H1 (cell line): ENCODE measurements at regions not wholly inside any gene's neighbourhood (a gene's known extent, or its start where the extent isn't known, plus 50 kb on each side); places are given as distances from the start of the nearest gene placed in this dataset.

Experiments
- CTCF ChIA-PET: fragments of 300-600 bp; sonication (Branson Sonifier 250); formaldehyde crosslinking; loops from one replicate; lab custom pipeline; 2021; ENCODE audit not compliant: partially characterized antibody; lab: Charles Lee
- POLR2A ChIA-PET: fragments of 300-600 bp; sonication (Branson Sonifier 250); formaldehyde crosslinking; loops from one replicate; lab custom pipeline; 2021; ENCODE audit warnings: inconsistent platforms; ENCODE audit not compliant: partially characterized antibody; lab: Charles Lee
- DNase-seq, 2 experiments: peaks; one replicate each; pipeline versions ENCODE4 v3.0.0 to v3.0.0-alpha.2; 2010 to 2022; ENCODE audit warnings: low spot score in 2 of 2, low read depth in 1 of 2, mixed read lengths in 1 of 2
- FAIRE-seq: peaks from 2 replicates; lab custom pipeline; 2011; peaks lifted over from hg19 to GRCh38; lab: Jason Lieb, UNC
- H2AFZ ChIP-seq: 2 replicates; pipeline ENCODE4 v1.8.1; 2012; ENCODE audit warnings: low read length, inconsistent platforms
- H2AK5ac ChIP-seq: 2 replicates; pipeline ENCODE4 v1.6.1; 2013; ENCODE audit warnings: low read depth, low read length
- H2BK120ac ChIP-seq: replicated peaks from 2 replicates; pipeline ENCODE3; 2013; ENCODE audit warnings: low read depth, low read length, inconsistent platforms
- H2BK12ac ChIP-seq: 2 replicates; pipeline ENCODE4 v1.6.1; 2013; ENCODE audit warnings: low read depth, low read length
- H2BK15ac ChIP-seq: 2 replicates; pipeline ENCODE4 v1.6.1; 2013; ENCODE audit warnings: low read length
- H2BK20ac ChIP-seq: 2 replicates; pipeline ENCODE4 v1.6.1; 2013; ENCODE audit warnings: low read length
- H2BK5ac ChIP-seq: 2 replicates; pipeline ENCODE4 v1.6.1; 2013; ENCODE audit warnings: low read depth, low read length
- H3K14ac ChIP-seq: 2 replicates; pipeline ENCODE4 v1.6.1; 2013; ENCODE audit warnings: inconsistent platforms; ENCODE audit not compliant: insufficient read length
- H3K18ac ChIP-seq: 2 replicates; pipeline ENCODE4 v1.6.1; 2013; ENCODE audit warnings: low read length; ENCODE audit errors: extremely low read depth
- H3K23ac ChIP-seq: 2 replicates; pipeline ENCODE4 v1.6.1; 2013; ENCODE audit warnings: inconsistent platforms; ENCODE audit not compliant: insufficient read length
- H3K23me2 ChIP-seq: 2 replicates; pipeline ENCODE4 v1.6.1; 2013; ENCODE audit warnings: low read depth, low read length
- H3K27ac ChIP-seq: 2 replicates; pipeline ENCODE4 v1.6.1; 2011; ENCODE audit warnings: low read depth, low read length, inconsistent platforms
- H3K27me3 ChIP-seq, 4 experiments: replicated peaks in 1 of 4; 1 replicate in 1 of 4; 2 replicates in 3 of 4; pipeline versions ENCODE4 v1.6.1 to v1.8.1; 2011 to 2013; ENCODE audit warnings: low read length in 3 of 4, mild to moderate bottlenecking in 3 of 4, inconsistent platforms in 2 of 4, mixed read lengths in 2 of 4, moderate library complexity in 1 of 4; ENCODE audit not compliant: control insufficient read depth in 3 of 4, insufficient read depth in 3 of 4; ENCODE audit errors: extremely low read depth in 1 of 4
- H3K36me3 ChIP-seq, 4 experiments: 2 replicates each; pipeline versions ENCODE4 v1.6.1 to v1.8.1; 2011 to 2013; ENCODE audit warnings: mild to moderate bottlenecking in 4 of 4, low read length in 3 of 4, moderate library complexity in 2 of 4, control low read depth in 1 of 4, inconsistent platforms in 1 of 4; ENCODE audit not compliant: insufficient read depth in 4 of 4, control insufficient read depth in 2 of 4
- H3K4ac ChIP-seq: replicated peaks from 2 replicates; pipeline ENCODE3; 2013; ENCODE audit warnings: low read length, low read depth, mixed read lengths, inconsistent platforms; ENCODE audit not compliant: insufficient read length
- H3K4me1 ChIP-seq, 4 experiments: replicated peaks in 1 of 4; 1 replicate in 1 of 4; 2 replicates in 3 of 4; pipeline versions ENCODE4 v1.6.1 to v1.8.1; 2011 to 2013; ENCODE audit warnings: low read length in 3 of 4, inconsistent platforms in 2 of 4, mixed read lengths in 1 of 4; ENCODE audit not compliant: insufficient read depth in 4 of 4, control insufficient read depth in 3 of 4
- H3K4me2 ChIP-seq, 2 experiments: 2 replicates each; pipeline versions ENCODE4 v1.6.1 to v1.8.1; 2011 to 2013; ENCODE audit warnings: low read depth in 2 of 2, low read length in 2 of 2, control low read depth in 1 of 2, inconsistent platforms in 1 of 2, mild to moderate bottlenecking in 1 of 2; ENCODE audit not compliant: insufficient read depth in 1 of 2
- H3K4me3 ChIP-seq, 4 experiments: fragments of 200-600, 300-600 bp in 1 of 4; sonication (generic), shearing (Covaris generic), sonication (Bioruptor Twin) in 1 of 4; 2 replicates each; pipeline versions ENCODE4 v1.5.1 to v1.8.1; 2011 to 2016; ENCODE audit warnings: low read length in 4 of 4, low read depth in 3 of 4, control low read depth in 2 of 4, inconsistent platforms in 2 of 4, mild to moderate bottlenecking in 2 of 4, mixed read lengths in 1 of 4, moderate library complexity in 1 of 4; ENCODE audit not compliant: insufficient read depth in 2 of 4; ENCODE audit errors: extremely low read depth in 1 of 4
- H3K56ac ChIP-seq: replicated peaks from 2 replicates; pipeline ENCODE3; 2013; ENCODE audit warnings: low read depth, mild to moderate bottlenecking, mixed read lengths, low read length, inconsistent platforms; ENCODE audit not compliant: insufficient read length
- H3K79me1 ChIP-seq: 2 replicates; pipeline ENCODE4 v1.6.1; 2013; ENCODE audit warnings: low read depth, low read length, control low read depth
- H3K79me2 ChIP-seq, 2 experiments: 2 replicates each; pipeline versions ENCODE4 v1.6.1 to v1.8.1; 2012 to 2013; ENCODE audit warnings: low read length in 2 of 2, mild to moderate bottlenecking in 2 of 2, inconsistent platforms in 1 of 2; ENCODE audit not compliant: insufficient read depth in 2 of 2, control insufficient read depth in 1 of 2
- H3K9ac ChIP-seq, 4 experiments: replicated peaks in 1 of 4; 1 replicate in 1 of 4; 2 replicates in 3 of 4; pipeline versions ENCODE4 v1.6.1 to v1.8.1; 2011 to 2013; ENCODE audit warnings: low read depth in 3 of 4, low read length in 3 of 4, control low read depth in 2 of 4, mild to moderate bottlenecking in 2 of 4, moderate library complexity in 2 of 4, inconsistent platforms in 1 of 4; ENCODE audit errors: extremely low read depth in 1 of 4
- H3K9me3 ChIP-seq, 2 experiments: 2 replicates each; pipeline versions ENCODE4 v1.6.1 to v1.8.1; 2012 to 2013; ENCODE audit warnings: mild to moderate bottlenecking in 2 of 2, moderate library complexity in 2 of 2, control low read depth in 1 of 2, inconsistent platforms in 1 of 2, low read depth in 1 of 2, low read length in 1 of 2, mixed read lengths in 1 of 2; ENCODE audit not compliant: insufficient read depth in 2 of 2
- H4K20me1 ChIP-seq, 2 experiments: replicated peaks in 1 of 2; 2 replicates each; pipeline versions ENCODE3 to v1.8.1; 2011 to 2013; ENCODE audit warnings: inconsistent platforms in 2 of 2, low read length in 2 of 2, mild to moderate bottlenecking in 1 of 2; ENCODE audit not compliant: insufficient read depth in 2 of 2, control insufficient read depth in 1 of 2
- H4K5ac ChIP-seq: 2 replicates; pipeline ENCODE4 v1.6.1; 2013; ENCODE audit warnings: low read length, low read depth, mixed read lengths, inconsistent platforms; ENCODE audit not compliant: insufficient read length
- H4K8ac ChIP-seq: 2 replicates; pipeline ENCODE4 v1.8.0; 2013; ENCODE audit warnings: mild to moderate bottlenecking, moderate library complexity, low read length, inconsistent platforms; ENCODE audit not compliant: insufficient read depth; ENCODE audit errors: extremely low read depth
- H4K91ac ChIP-seq: replicated peaks from 2 replicates; pipeline ENCODE3; 2013; ENCODE audit warnings: low read length, mixed read lengths, inconsistent platforms; ENCODE audit not compliant: insufficient read length
- BACH1 ChIP-seq: IDR thresholded peaks from 2 replicates; pipeline ENCODE4 v1.6.1; 2012; ENCODE audit warnings: low read length, improper control_type of control experiment
- BCL11A ChIP-seq, 2 experiments: IDR thresholded peaks; one replicate each; pipeline ENCODE4 v1.6.1; 2011; ENCODE audit warnings: low read depth in 2 of 2, low read length in 2 of 2, mild to moderate bottlenecking in 2 of 2
- SAP30 ChIP-seq: fragments of 300-600 bp; sonication (generic); IDR thresholded peaks from 2 replicates; pipeline ENCODE4 v1.7.1; 2012; ENCODE audit warnings: low read length, moderate library complexity, mild to moderate bottlenecking, inconsistent platforms; ENCODE audit not compliant: insufficient read depth, insufficient replicate concordance
- TAF7 ChIP-seq: optimal IDR thresholded peaks from 2 replicates; pipeline ENCODE3; 2011; ENCODE audit warnings: low read depth, mild to moderate bottlenecking, inconsistent platforms, low read length, moderate library complexity, borderline replicate concordance
- WGBS, 2 experiments: shearing (Covaris generic) in 1 of 2; methylation state at CpG; one replicate each; pipeline versions ENCODE4 v1.1.6 to v1.1.7; 2013 to 2015; ENCODE audit warnings: low lambda C conversion rate in 2 of 2, mixed read lengths in 2 of 2, inconsistent platforms in 1 of 2, low coverage in 1 of 2, missing lambda C conversion rate in 1 of 2; ENCODE audit not compliant: insufficient replicate concordance in 2 of 2, insufficient coverage in 1 of 2, insufficient read length in 1 of 2; ENCODE audit errors: extremely low coverage in 1 of 2, missing lambda C conversion rate in 1 of 2; 5-methylcytosine and 5-hydroxymethylcytosine counted together

DNA sequence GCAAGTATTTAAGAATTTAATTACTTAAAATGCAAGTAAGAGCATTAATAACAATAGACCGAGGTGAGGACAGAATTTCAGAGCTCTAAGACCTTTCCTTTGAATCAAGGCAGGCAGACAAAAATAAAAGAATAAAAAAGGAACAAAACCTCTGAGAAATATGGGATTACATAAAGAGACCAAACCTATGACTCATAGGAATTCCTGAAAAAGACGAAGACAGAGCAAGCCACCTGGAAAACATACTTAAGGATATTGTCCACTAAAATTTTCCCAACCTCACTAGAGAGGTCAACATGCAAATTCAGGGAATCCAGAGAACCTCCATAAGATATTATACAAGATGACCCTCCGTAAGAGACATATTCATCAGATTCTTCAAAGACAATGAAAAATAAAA, 325.1 kb downstream of the AEBP2 start:
- FAIRE-seq = no peak

More for the DNA sequence above, 325.1 kb downstream of the AEBP2 start:
- H4K91ac ChIP-seq = no peak overlapping the region
- no peak overlapping the region for H3K4ac ChIP-seq
- no peak overlapping the region for H3K4me2 ChIP-seq
- H3K79me1 ChIP-seq = no peaks in the 10 kb centered on the region
- WGBS, 2 experiments = 88% methylated on average over 3 of the region's 3 CpGs; no CpG with 5 or more reads in 1 of the 2 experiments
- no peak overlapping the region for H2BK20ac ChIP-seq
- no peak overlapping the region for H3K4me3 ChIP-seq
- H3K36me3 ChIP-seq = no peaks in the 10 kb centered on the region
- TF ChIP-seq BACH1 = no peak
- no peak for TF ChIP-seq TAF7
- no peak for TF ChIP-seq BCL11A (IDR thresholded peaks at IDR 0.05; ENCODE audit: low read depth in 2 of 2, low read length in 2 of 2)
- no peak for TF ChIP-seq SAP30
- no peak overlapping the region for H3K9ac ChIP-seq
- H3K79me2 ChIP-seq = no peaks in the 10 kb centered on the region
- no peaks in the 10 kb centered on the region for H3K4me1 ChIP-seq
- no peak overlapping the region for H4K5ac ChIP-seq
- H2BK120ac ChIP-seq = no peak overlapping the region
- ChIA-PET POLR2A (no interaction called here), CTCF (interaction anchor here (2.1 kb wide), 1 partner anchor 25 kb away, joined by 7 read pairs; no protein-coding TSS in a partner anchor)
- no peak overlapping the region for H3K14ac ChIP-seq
- H2BK12ac ChIP-seq = no peak overlapping the region
- H3K23me2 ChIP-seq = no peaks in the 10 kb centered on the region
- H2AFZ ChIP-seq = no peak overlapping the region
- no peak overlapping the region for H3K27ac ChIP-seq
- H4K8ac ChIP-seq = no peak overlapping the region
- H4K20me1 ChIP-seq = no peaks in the 10 kb centered on the region
- DNase-seq = no peak
- no peaks in the 10 kb centered on the region for H3K9me3 ChIP-seq
- no peak overlapping the region for H3K18ac ChIP-seq
- no peaks in the 10 kb centered on the region for H3K27me3 ChIP-seq
- no peak overlapping the region for H3K23ac ChIP-seq
- no peak overlapping the region for H2AK5ac ChIP-seq
- H3K56ac ChIP-seq = no peak overlapping the region
- no peak overlapping the region for H2BK5ac ChIP-seq
- no peak overlapping the region for H2BK15ac ChIP-seq
